H1 (cell line): ENCODE measurements at regions not wholly inside any gene's neighbourhood (a gene's known extent, or its start where the extent isn't known, plus 50 kb on each side); places are given as distances from the start of the nearest gene placed in this dataset.

Experiments
- CTCF ChIA-PET: fragments of 300-600 bp; sonication (Branson Sonifier 250); formaldehyde crosslinking; loops from one replicate; lab custom pipeline; 2021; ENCODE audit not compliant: partially characterized antibody; lab: Charles Lee
- POLR2A ChIA-PET: fragments of 300-600 bp; sonication (Branson Sonifier 250); formaldehyde crosslinking; loops from one replicate; lab custom pipeline; 2021; ENCODE audit warnings: inconsistent platforms; ENCODE audit not compliant: partially characterized antibody; lab: Charles Lee
- DNase-seq, 2 experiments: peaks; one replicate each; pipeline versions ENCODE4 v3.0.0 to v3.0.0-alpha.2; 2010 to 2022; ENCODE audit warnings: low spot score in 2 of 2, low read depth in 1 of 2, mixed read lengths in 1 of 2
- FAIRE-seq: peaks from 2 replicates; lab custom pipeline; 2011; peaks lifted over from hg19 to GRCh38; lab: Jason Lieb, UNC
- H2AFZ ChIP-seq: 2 replicates; pipeline ENCODE4 v1.8.1; 2012; ENCODE audit warnings: low read length, inconsistent platforms
- H2AK5ac ChIP-seq: 2 replicates; pipeline ENCODE4 v1.6.1; 2013; ENCODE audit warnings: low read depth, low read length
- H2BK120ac ChIP-seq: replicated peaks from 2 replicates; pipeline ENCODE3; 2013; ENCODE audit warnings: low read depth, low read length, inconsistent platforms
- H2BK12ac ChIP-seq: 2 replicates; pipeline ENCODE4 v1.6.1; 2013; ENCODE audit warnings: low read depth, low read length
- H2BK15ac ChIP-seq: 2 replicates; pipeline ENCODE4 v1.6.1; 2013; ENCODE audit warnings: low read length
- H2BK20ac ChIP-seq: 2 replicates; pipeline ENCODE4 v1.6.1; 2013; ENCODE audit warnings: low read length
- H2BK5ac ChIP-seq: 2 replicates; pipeline ENCODE4 v1.6.1; 2013; ENCODE audit warnings: low read depth, low read length
- H3K14ac ChIP-seq: 2 replicates; pipeline ENCODE4 v1.6.1; 2013; ENCODE audit warnings: inconsistent platforms; ENCODE audit not compliant: insufficient read length
- H3K18ac ChIP-seq: 2 replicates; pipeline ENCODE4 v1.6.1; 2013; ENCODE audit warnings: low read length; ENCODE audit errors: extremely low read depth
- H3K23ac ChIP-seq: 2 replicates; pipeline ENCODE4 v1.6.1; 2013; ENCODE audit warnings: inconsistent platforms; ENCODE audit not compliant: insufficient read length
- H3K23me2 ChIP-seq: 2 replicates; pipeline ENCODE4 v1.6.1; 2013; ENCODE audit warnings: low read depth, low read length
- H3K27ac ChIP-seq: 2 replicates; pipeline ENCODE4 v1.6.1; 2011; ENCODE audit warnings: low read depth, low read length, inconsistent platforms
- H3K27me3 ChIP-seq, 4 experiments: replicated peaks in 1 of 4; 1 replicate in 1 of 4; 2 replicates in 3 of 4; pipeline versions ENCODE4 v1.6.1 to v1.8.1; 2011 to 2013; ENCODE audit warnings: low read length in 3 of 4, mild to moderate bottlenecking in 3 of 4, inconsistent platforms in 2 of 4, mixed read lengths in 2 of 4, moderate library complexity in 1 of 4; ENCODE audit not compliant: control insufficient read depth in 3 of 4, insufficient read depth in 3 of 4; ENCODE audit errors: extremely low read depth in 1 of 4
- H3K36me3 ChIP-seq, 4 experiments: 2 replicates each; pipeline versions ENCODE4 v1.6.1 to v1.8.1; 2011 to 2013; ENCODE audit warnings: mild to moderate bottlenecking in 4 of 4, low read length in 3 of 4, moderate library complexity in 2 of 4, control low read depth in 1 of 4, inconsistent platforms in 1 of 4; ENCODE audit not compliant: insufficient read depth in 4 of 4, control insufficient read depth in 2 of 4
- H3K4ac ChIP-seq: replicated peaks from 2 replicates; pipeline ENCODE3; 2013; ENCODE audit warnings: low read length, low read depth, mixed read lengths, inconsistent platforms; ENCODE audit not compliant: insufficient read length
- H3K4me1 ChIP-seq, 4 experiments: replicated peaks in 1 of 4; 1 replicate in 1 of 4; 2 replicates in 3 of 4; pipeline versions ENCODE4 v1.6.1 to v1.8.1; 2011 to 2013; ENCODE audit warnings: low read length in 3 of 4, inconsistent platforms in 2 of 4, mixed read lengths in 1 of 4; ENCODE audit not compliant: insufficient read depth in 4 of 4, control insufficient read depth in 3 of 4
- H3K4me2 ChIP-seq, 2 experiments: 2 replicates each; pipeline versions ENCODE4 v1.6.1 to v1.8.1; 2011 to 2013; ENCODE audit warnings: low read depth in 2 of 2, low read length in 2 of 2, control low read depth in 1 of 2, inconsistent platforms in 1 of 2, mild to moderate bottlenecking in 1 of 2; ENCODE audit not compliant: insufficient read depth in 1 of 2
- H3K4me3 ChIP-seq, 4 experiments: fragments of 200-600, 300-600 bp in 1 of 4; sonication (generic), shearing (Covaris generic), sonication (Bioruptor Twin) in 1 of 4; 2 replicates each; pipeline versions ENCODE4 v1.5.1 to v1.8.1; 2011 to 2016; ENCODE audit warnings: low read length in 4 of 4, low read depth in 3 of 4, control low read depth in 2 of 4, inconsistent platforms in 2 of 4, mild to moderate bottlenecking in 2 of 4, mixed read lengths in 1 of 4, moderate library complexity in 1 of 4; ENCODE audit not compliant: insufficient read depth in 2 of 4; ENCODE audit errors: extremely low read depth in 1 of 4
- H3K56ac ChIP-seq: replicated peaks from 2 replicates; pipeline ENCODE3; 2013; ENCODE audit warnings: low read depth, mild to moderate bottlenecking, mixed read lengths, low read length, inconsistent platforms; ENCODE audit not compliant: insufficient read length
- H3K79me1 ChIP-seq: 2 replicates; pipeline ENCODE4 v1.6.1; 2013; ENCODE audit warnings: low read depth, low read length, control low read depth
- H3K79me2 ChIP-seq, 2 experiments: 2 replicates each; pipeline versions ENCODE4 v1.6.1 to v1.8.1; 2012 to 2013; ENCODE audit warnings: low read length in 2 of 2, mild to moderate bottlenecking in 2 of 2, inconsistent platforms in 1 of 2; ENCODE audit not compliant: insufficient read depth in 2 of 2, control insufficient read depth in 1 of 2
- H3K9ac ChIP-seq, 4 experiments: replicated peaks in 1 of 4; 1 replicate in 1 of 4; 2 replicates in 3 of 4; pipeline versions ENCODE4 v1.6.1 to v1.8.1; 2011 to 2013; ENCODE audit warnings: low read depth in 3 of 4, low read length in 3 of 4, control low read depth in 2 of 4, mild to moderate bottlenecking in 2 of 4, moderate library complexity in 2 of 4, inconsistent platforms in 1 of 4; ENCODE audit errors: extremely low read depth in 1 of 4
- H3K9me3 ChIP-seq, 2 experiments: 2 replicates each; pipeline versions ENCODE4 v1.6.1 to v1.8.1; 2012 to 2013; ENCODE audit warnings: mild to moderate bottlenecking in 2 of 2, moderate library complexity in 2 of 2, control low read depth in 1 of 2, inconsistent platforms in 1 of 2, low read depth in 1 of 2, low read length in 1 of 2, mixed read lengths in 1 of 2; ENCODE audit not compliant: insufficient read depth in 2 of 2
- H4K20me1 ChIP-seq, 2 experiments: replicated peaks in 1 of 2; 2 replicates each; pipeline versions ENCODE3 to v1.8.1; 2011 to 2013; ENCODE audit warnings: inconsistent platforms in 2 of 2, low read length in 2 of 2, mild to moderate bottlenecking in 1 of 2; ENCODE audit not compliant: insufficient read depth in 2 of 2, control insufficient read depth in 1 of 2
- H4K5ac ChIP-seq: 2 replicates; pipeline ENCODE4 v1.6.1; 2013; ENCODE audit warnings: low read length, low read depth, mixed read lengths, inconsistent platforms; ENCODE audit not compliant: insufficient read length
- H4K8ac ChIP-seq: 2 replicates; pipeline ENCODE4 v1.8.0; 2013; ENCODE audit warnings: mild to moderate bottlenecking, moderate library complexity, low read length, inconsistent platforms; ENCODE audit not compliant: insufficient read depth; ENCODE audit errors: extremely low read depth
- H4K91ac ChIP-seq: replicated peaks from 2 replicates; pipeline ENCODE3; 2013; ENCODE audit warnings: low read length, mixed read lengths, inconsistent platforms; ENCODE audit not compliant: insufficient read length
- CBX5 ChIP-seq: fragments of 300-800, 300-1000 bp; sonication (generic); IDR thresholded peaks from 2 replicates; pipeline ENCODE4 v1.7.1; 2016; ENCODE audit warnings: antibody characterized with exemption, low read length, low read depth
- MAFK ChIP-seq: IDR thresholded peaks from 2 replicates; pipeline ENCODE4 v1.6.1; 2012; ENCODE audit warnings: low read depth, mild to moderate bottlenecking, improper control_type of control experiment, low read length
- POLR2AphosphoS5 ChIP-seq: IDR thresholded peaks from 2 replicates; pipeline ENCODE4 v1.6.1; 2011; ENCODE audit warnings: low read depth, low read length
- POU5F1 ChIP-seq: IDR thresholded peaks from 2 replicates; pipeline ENCODE4 v1.6.1; 2011; ENCODE audit warnings: low read depth, mild to moderate bottlenecking, low read length, moderate library complexity
- RAD21 ChIP-seq, 2 experiments: IDR thresholded peaks in 1 of 2; conservative IDR thresholded peaks in 1 of 2; 2 replicates each; pipeline ENCODE4 v1.6.1; 2011; ENCODE audit warnings: low read depth in 2 of 2, low read length in 2 of 2, improper control_type of control experiment in 1 of 2, inconsistent platforms in 1 of 2, mild to moderate bottlenecking in 1 of 2, moderate library complexity in 1 of 2
- SIN3A ChIP-seq, 2 experiments: IDR thresholded peaks in 1 of 2; conservative IDR thresholded peaks in 1 of 2; 2 replicates each; pipeline ENCODE4 v1.6.1; 2011 to 2012; ENCODE audit warnings: low read length in 2 of 2, improper control_type of control experiment in 1 of 2, low read depth in 1 of 2, mild to moderate bottlenecking in 1 of 2
- SIX5 ChIP-seq: IDR thresholded peaks from 2 replicates; pipeline ENCODE4 v1.6.1; 2011; ENCODE audit warnings: mild to moderate bottlenecking, low read depth, low read length
- ZNF274 ChIP-seq: IDR thresholded peaks from 2 replicates; pipeline ENCODE4 v1.7.0; 2012; ENCODE audit warnings: low read length, borderline replicate concordance; ENCODE audit errors: extremely low read depth
- TF ChIP-seq, protein P1 (sequence below), 3 experiments: IDR thresholded peaks; 1 replicate in 2 of 3; 2 replicates in 1 of 3; pipeline versions ENCODE4 v1.5.1 to v1.6.1; 2011; ENCODE audit warnings: low read length in 3 of 3, mild to moderate bottlenecking in 3 of 3, inconsistent platforms in 2 of 3, low read depth in 1 of 3, moderate library complexity in 1 of 3; ENCODE audit not compliant: insufficient read depth in 1 of 3; ENCODE audit errors: control extremely low read depth in 1 of 3
- TF ChIP-seq, protein P2 (sequence below): IDR thresholded peaks from 2 replicates; pipeline ENCODE4 v1.6.1; 2011; ENCODE audit warnings: low read length, improper control_type of control experiment
- TF ChIP-seq, protein P3 (sequence below): IDR thresholded peaks from 2 replicates; pipeline ENCODE4 v1.6.1; 2011; ENCODE audit warnings: low read depth, mild to moderate bottlenecking, low read length; ENCODE audit not compliant: insufficient read depth

DNA sequence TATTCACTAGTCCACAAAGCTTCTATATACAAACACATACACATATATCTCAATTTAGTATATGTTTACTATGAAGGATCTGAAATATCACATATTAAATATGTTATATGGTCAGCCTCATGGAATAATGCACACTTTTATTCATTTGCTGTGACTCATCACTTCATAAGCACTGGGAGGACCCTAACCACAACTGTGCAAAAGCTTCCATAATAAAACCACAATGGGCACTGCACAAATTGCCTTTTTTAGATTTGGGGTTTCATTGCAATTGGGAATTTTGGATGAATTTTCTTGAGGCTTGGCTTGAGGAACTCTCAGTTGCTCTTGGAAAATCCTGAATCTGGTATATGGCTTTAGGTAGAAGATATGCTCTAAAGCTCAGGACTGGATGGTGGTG lies 399.4 kb downstream of the C12orf75 start:
- Histone ChIP-seq H3K4me3 (no peak overlapping the region), H2BK12ac (no peak overlapping the region), H3K23me2 (no peaks in the 10 kb centered on the region), H3K27ac (no peak overlapping the region), H4K5ac (no peak overlapping the region), H3K56ac (no peak overlapping the region), H2BK15ac (no peak overlapping the region), H4K91ac (no peak overlapping the region), H3K14ac (no peak overlapping the region), H2AK5ac (no peak overlapping the region), H2AFZ (no peak overlapping the region), H3K9me3 (peaks cover 0 to 3% of the 10 kb centered on the region in 2 experiments; a peak in 1 of 4 replicates), H3K27me3 (no peaks in the 10 kb centered on the region), H3K36me3 (no peaks in the 10 kb centered on the region), H3K4me2 (no peak overlapping the region), H3K79me1 (no peaks in the 10 kb centered on the region), H3K4me1 (no peaks in the 10 kb centered on the region), H3K79me2 (no peaks in the 10 kb centered on the region), H4K20me1 (no peaks in the 10 kb centered on the region), H3K9ac (no peak overlapping the region), H3K23ac (no peak overlapping the region), H2BK20ac (no peak overlapping the region), H2BK5ac (no peak overlapping the region), H3K4ac (no peak overlapping the region), H3K18ac (no peak overlapping the region), H2BK120ac (no peak overlapping the region), H4K8ac (no peak overlapping the region)
- CTCF ChIA-PET = interaction anchor here (3.6 kb wide), 1 partner anchor 25 kb away, joined by 19 read pairs; no protein-coding TSS in a partner anchor
- DNase-seq (no peak), FAIRE-seq (no peak)
- POLR2A ChIA-PET = no interaction called here
- TF ChIP-seq POU5F1 = no peak
- TF ChIP-seq RAD21 (IDR thresholded peaks at IDR 0.05 in 1 of 2, conservative IDR thresholded peaks at IDR 0.05 in 1 of 2; ENCODE audit: low read depth in 2 of 2, low read length in 2 of 2) = no peak
- TF ChIP-seq, protein P1, sequence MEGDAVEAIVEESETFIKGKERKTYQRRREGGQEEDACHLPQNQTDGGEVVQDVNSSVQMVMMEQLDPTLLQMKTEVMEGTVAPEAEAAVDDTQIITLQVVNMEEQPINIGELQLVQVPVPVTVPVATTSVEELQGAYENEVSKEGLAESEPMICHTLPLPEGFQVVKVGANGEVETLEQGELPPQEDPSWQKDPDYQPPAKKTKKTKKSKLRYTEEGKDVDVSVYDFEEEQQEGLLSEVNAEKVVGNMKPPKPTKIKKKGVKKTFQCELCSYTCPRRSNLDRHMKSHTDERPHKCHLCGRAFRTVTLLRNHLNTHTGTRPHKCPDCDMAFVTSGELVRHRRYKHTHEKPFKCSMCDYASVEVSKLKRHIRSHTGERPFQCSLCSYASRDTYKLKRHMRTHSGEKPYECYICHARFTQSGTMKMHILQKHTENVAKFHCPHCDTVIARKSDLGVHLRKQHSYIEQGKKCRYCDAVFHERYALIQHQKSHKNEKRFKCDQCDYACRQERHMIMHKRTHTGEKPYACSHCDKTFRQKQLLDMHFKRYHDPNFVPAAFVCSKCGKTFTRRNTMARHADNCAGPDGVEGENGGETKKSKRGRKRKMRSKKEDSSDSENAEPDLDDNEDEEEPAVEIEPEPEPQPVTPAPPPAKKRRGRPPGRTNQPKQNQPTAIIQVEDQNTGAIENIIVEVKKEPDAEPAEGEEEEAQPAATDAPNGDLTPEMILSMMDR (IDR thresholded peaks at IDR 0.05; ENCODE audit: control extremely low read depth in 1 of 3, insufficient read depth in 1 of 3, low read depth in 1 of 3, low read length in 3 of 3) = no peak
- TF ChIP-seq, protein P2, sequence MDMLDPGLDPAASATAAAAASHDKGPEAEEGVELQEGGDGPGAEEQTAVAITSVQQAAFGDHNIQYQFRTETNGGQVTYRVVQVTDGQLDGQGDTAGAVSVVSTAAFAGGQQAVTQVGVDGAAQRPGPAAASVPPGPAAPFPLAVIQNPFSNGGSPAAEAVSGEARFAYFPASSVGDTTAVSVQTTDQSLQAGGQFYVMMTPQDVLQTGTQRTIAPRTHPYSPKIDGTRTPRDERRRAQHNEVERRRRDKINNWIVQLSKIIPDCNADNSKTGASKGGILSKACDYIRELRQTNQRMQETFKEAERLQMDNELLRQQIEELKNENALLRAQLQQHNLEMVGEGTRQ = no peak
- no peak for TF ChIP-seq SIX5
- no peak for TF ChIP-seq MAFK
- TF ChIP-seq, protein P3, sequence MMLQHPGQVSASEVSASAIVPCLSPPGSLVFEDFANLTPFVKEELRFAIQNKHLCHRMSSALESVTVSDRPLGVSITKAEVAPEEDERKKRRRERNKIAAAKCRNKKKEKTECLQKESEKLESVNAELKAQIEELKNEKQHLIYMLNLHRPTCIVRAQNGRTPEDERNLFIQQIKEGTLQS = no peak
- TF ChIP-seq POLR2AphosphoS5 = no peak
- TF ChIP-seq CBX5 = no peak
- TF ChIP-seq SIN3A (conservative IDR thresholded peaks at IDR 0.05 in 1 of 2, IDR thresholded peaks at IDR 0.05 in 1 of 2; ENCODE audit: low read depth in 1 of 2, low read length in 2 of 2) = no peak
- TF ChIP-seq ZNF274 = no peak
